ENCODE measurements at regions not wholly inside any gene's neighbourhood (a gene's known extent, or its start where the extent isn't known, plus 50 kb on each side); places are given as distances from the start of the nearest gene placed in this dataset.

- no peak for DNase-seq
- Mint-ChIP-seq H3K9me3 (ENCODE audit: insufficient read depth) (no peaks in the 10 kb centered on the region), H3K27ac (no peak overlapping the region), H3K4me3 (no peak overlapping the region), H3K27me3 (peaks cover 4% of the 10 kb centered on the region), H3K4me1 (no peaks in the 10 kb centered on the region)
- Histone ChIP-seq H3K9ac (ENCODE audit: low read length) (no peak overlapping the region), H3K4me3 (ENCODE audit: control extremely low read depth in 1 of 5, extremely low read depth in 1 of 5, insufficient read depth in 1 of 5, low read depth in 2 of 5, low read length in 4 of 5) (no peak overlapping the region), H3K36me3 (replicated peaks in 1 of 2; ENCODE audit: control extremely low read depth in 1 of 2, control insufficient read depth in 1 of 2, extremely low read depth in 1 of 2, insufficient read depth in 2 of 2, low read length in 1 of 2) (no peaks in the 10 kb centered on the region), H3K9me3 (ENCODE audit: control extremely low read depth in 1 of 3, control insufficient read depth in 2 of 3, insufficient read depth in 1 of 3, low read length in 2 of 3) (no peaks in the 10 kb centered on the region), H3K27me3 (replicated peaks in 1 of 4; ENCODE audit: control extremely low read depth in 1 of 4, control insufficient read depth in 3 of 4, insufficient read depth in 4 of 4, low read length in 3 of 4) (no peaks in the 10 kb centered on the region), H3K27ac (ENCODE audit: low read length in 2 of 2) (no peak overlapping the region), H3K4me2 (replicated peaks; ENCODE audit: low read depth, low read length, poor library complexity, severe bottlenecking) (no peak overlapping the region), H2AFZ (ENCODE audit: insufficient read depth, low read depth, low read length, poor library complexity, severe bottlenecking) (no peak overlapping the region), H3K79me2 (ENCODE audit: control insufficient read depth, insufficient read depth, low read length) (no peaks in the 10 kb centered on the region), H4K20me1 (ENCODE audit: control insufficient read depth, insufficient read depth, low read length, poor library complexity, severe bottlenecking) (no peaks in the 10 kb centered on the region), H3K4me1 (ENCODE audit: control insufficient read depth in 2 of 2, insufficient read depth in 2 of 2, low read length in 2 of 2) (no peaks in the 10 kb centered on the region)
- CTCF ChIA-PET = no interaction called here
- POLR2A ChIA-PET = no interaction called here
- WGBS (ENCODE audit: insufficient coverage) = 100% methylated on average over 1 of the region's 4 CpGs
- intact Hi-C loops (cut with micrococcal nuclease) = no loop called here
- ATAC-seq (ENCODE audit: low read depth) = no peak
- TF ChIP-seq CTCF (IDR thresholded peaks at IDR 0.05) (no peak), EZH2 (IDR thresholded peaks at IDR 0.05; ENCODE audit: borderline replicate concordance, insufficient read depth, low read depth, low read length, poor library complexity, severe bottlenecking) (no peak)
These were observed 416.3 kb downstream of the SPATA31D1 start for GRCh38 chr9:82404881-82405280.

- Histone ChIP-seq H3K9ac (ENCODE audit: low read length) (no peak overlapping the region), H3K27ac (ENCODE audit: low read length in 2 of 2) (no peak overlapping the region), H3K27me3 (replicated peaks in 1 of 4; ENCODE audit: control extremely low read depth in 1 of 4, control insufficient read depth in 3 of 4, insufficient read depth in 4 of 4, low read length in 3 of 4) (no peaks in the 10 kb centered on the region), H4K20me1 (ENCODE audit: control insufficient read depth, insufficient read depth, low read length, poor library complexity, severe bottlenecking) (no peaks in the 10 kb centered on the region), H3K36me3 (replicated peaks in 1 of 2; ENCODE audit: control extremely low read depth in 1 of 2, control insufficient read depth in 1 of 2, extremely low read depth in 1 of 2, insufficient read depth in 2 of 2, low read length in 1 of 2) (no peaks in the 10 kb centered on the region), H3K4me2 (replicated peaks; ENCODE audit: low read depth, low read length, poor library complexity, severe bottlenecking) (no peak overlapping the region), H3K4me1 (ENCODE audit: control insufficient read depth in 2 of 2, insufficient read depth in 2 of 2, low read length in 2 of 2) (no peaks in the 10 kb centered on the region), H2AFZ (ENCODE audit: insufficient read depth, low read depth, low read length, poor library complexity, severe bottlenecking) (no peak overlapping the region), H3K9me3 (ENCODE audit: control extremely low read depth in 1 of 3, control insufficient read depth in 2 of 3, insufficient read depth in 1 of 3, low read length in 2 of 3) (no peaks in the 10 kb centered on the region), H3K4me3 (ENCODE audit: control extremely low read depth in 1 of 5, extremely low read depth in 1 of 5, insufficient read depth in 1 of 5, low read depth in 2 of 5, low read length in 4 of 5) (no peak overlapping the region), H3K79me2 (ENCODE audit: control insufficient read depth, insufficient read depth, low read length) (no peaks in the 10 kb centered on the region)
- intact Hi-C loops (cut with micrococcal nuclease) = no loop called here
- Mint-ChIP-seq H3K4me1 (no peaks in the 10 kb centered on the region), H3K27ac (no peak overlapping the region), H3K27me3 (peaks cover 4% of the 10 kb centered on the region), H3K4me3 (no peak overlapping the region), H3K9me3 (ENCODE audit: insufficient read depth) (no peaks in the 10 kb centered on the region)
- ChIA-PET CTCF (no interaction called here), POLR2A (no interaction called here)
- DNase-seq (no peak), ATAC-seq (ENCODE audit: low read depth) (no peak)
- no peak for TF ChIP-seq EZH2 (IDR thresholded peaks at IDR 0.05; ENCODE audit: borderline replicate concordance, insufficient read depth, low read depth, low read length, poor library complexity, severe bottlenecking)
- no peak for TF ChIP-seq CTCF (IDR thresholded peaks at IDR 0.05)
- no CpG with 5 or more reads among the region's 3 CpGs for WGBS (ENCODE audit: insufficient coverage)
These were observed 418.0 kb downstream of the SPATA31D1 start for GRCh38 chr9:82406456-82407085.
